Activated CD8-positive, alpha-beta T cell treated with anti-CD3 and anti-CD28 coated beads, Interleukin-2, amount 10 ng/mL, durations not matched to agents 7 days and 5 days (primary cell): ENCODE measurements at regions not wholly inside any gene's neighbourhood (a gene's known extent, or its start where the extent isn't known, plus 50 kb on each side); places are given as distances from the start of the nearest gene placed in this dataset.

Experiments
- ATAC-seq: fragments of 150-1000 bp; cut with Tn5 transposase; one replicate; pipeline ENCODE4 v1.10.0; 2021; ENCODE audit warnings: moderate library complexity
- CTCF ChIA-PET: fragments of 350-600 bp; sonication (Branson Sonifier 250); formaldehyde crosslinking; loops from one replicate; lab custom pipeline; 2021; ENCODE audit warnings: antibody characterized with exemption; lab: Charles Lee
- POLR2A ChIA-PET: fragments of 350-600 bp; sonication (Branson Sonifier 250); formaldehyde crosslinking; loops from one replicate; lab custom pipeline; 2021; ENCODE audit warnings: antibody characterized with exemption; lab: Charles Lee
- DNase-seq: peaks from one replicate; pipeline ENCODE4 v3.0.0-alpha.2; 2020
- H3K27ac Mint-ChIP-seq: one replicate; pipeline ENCODE4 v1.8.0; 2021; ENCODE audit warnings: mild to moderate bottlenecking, mixed read lengths
- H3K27me3 Mint-ChIP-seq: one replicate; pipeline ENCODE4 v1.8.0; 2021; ENCODE audit warnings: low read depth, mixed read lengths
- H3K36me3 Mint-ChIP-seq: one replicate; pipeline ENCODE4 v1.8.0; 2021; ENCODE audit warnings: low read depth, mixed read lengths
- H3K4me1 Mint-ChIP-seq: one replicate; pipeline ENCODE4 v1.8.0; 2021; ENCODE audit warnings: low read depth, mixed read lengths
- H3K4me3 Mint-ChIP-seq: one replicate; pipeline ENCODE4 v1.8.0; 2021; ENCODE audit warnings: mild to moderate bottlenecking, mixed read lengths
- H3K9me3 Mint-ChIP-seq: one replicate; pipeline ENCODE4 v1.8.0; 2022; ENCODE audit warnings: mixed read lengths; ENCODE audit not compliant: insufficient read depth

- Mint-ChIP-seq H3K4me3 (no peak overlapping the region), H3K4me1 (no peaks in the 10 kb centered on the region), H3K27me3 (no peaks in the 10 kb centered on the region), H3K27ac (no peak overlapping the region), H3K36me3 (no peaks in the 10 kb centered on the region), H3K9me3 (peaks cover 6% of the 10 kb centered on the region)
- DNase-seq (no peak), ATAC-seq (no peak)
- POLR2A ChIA-PET, result no interaction called here
- CTCF ChIA-PET, result interaction anchor here (0.6 kb wide), 1 partner anchor 1960 kb away, joined by 3 read pairs; no protein-coding TSS in a partner anchor
Observed at GRCh38 chr11:104573441-104573990, 324.7 kb downstream of the CASP12 start.

GRCh38 chr11:104572279-104572678 is 326.0 kb downstream of the CASP12 start:
- Mint-ChIP-seq H3K36me3 (no peaks in the 10 kb centered on the region), H3K4me3 (no peak overlapping the region), H3K4me1 (no peaks in the 10 kb centered on the region), H3K9me3 (peaks cover 6% of the 10 kb centered on the region), H3K27ac (no peak overlapping the region), H3K27me3 (no peaks in the 10 kb centered on the region)
- CTCF ChIA-PET, result no interaction called here
- POLR2A ChIA-PET, result no interaction called here
- no peak for ATAC-seq
- no peak for DNase-seq

GRCh38 chr11:104570078-104570701 is 328.1 kb downstream of the CASP12 start:
- Mint-ChIP-seq H3K27me3 (no peaks in the 10 kb centered on the region), H3K36me3 (no peaks in the 10 kb centered on the region), H3K4me1 (no peaks in the 10 kb centered on the region), H3K27ac (no peak overlapping the region), H3K4me3 (no peak overlapping the region), H3K9me3 (peaks cover 6% of the 10 kb centered on the region)
- ChIA-PET CTCF (no interaction called here), POLR2A (no interaction called here)
- ATAC-seq (no peak), DNase-seq (no peak)

GRCh38 chr11:104565583-104565961 is 332.7 kb downstream of the CASP12 start:
- no peaks in the 10 kb centered on the region for H3K4me1 Mint-ChIP-seq
- H3K9me3 Mint-ChIP-seq, result peaks cover 6% of the 10 kb centered on the region
- ATAC-seq (no peak), DNase-seq (no peak)
- H3K4me3 Mint-ChIP-seq, result no peak overlapping the region
- POLR2A ChIA-PET, result no interaction called here
- H3K36me3 Mint-ChIP-seq, result no peaks in the 10 kb centered on the region
- no peaks in the 10 kb centered on the region for H3K27me3 Mint-ChIP-seq
- no peak overlapping the region for H3K27ac Mint-ChIP-seq
- CTCF ChIA-PET, result no interaction called here

- Mint-ChIP-seq H3K9me3 (peaks cover 6% of the 10 kb centered on the region), H3K27me3 (peaks cover under 1% of the 10 kb centered on the region), H3K36me3 (no peaks in the 10 kb centered on the region), H3K27ac (no peak overlapping the region), H3K4me1 (no peaks in the 10 kb centered on the region), H3K4me3 (no peak overlapping the region)
- ChIA-PET POLR2A (no interaction called here), CTCF (no interaction called here)
- DNase-seq (no peak), ATAC-seq (no peak)
Observed at GRCh38 chr11:104564921-104565582, 333.2 kb downstream of the CASP12 start.

- DNase-seq (no peak), ATAC-seq (no peak)
- Mint-ChIP-seq H3K9me3 (no peaks in the 10 kb centered on the region), H3K36me3 (no peaks in the 10 kb centered on the region), H3K27ac (no peak overlapping the region), H3K4me3 (no peak overlapping the region), H3K4me1 (peaks cover 9% of the 10 kb centered on the region), H3K27me3 (peaks cover 21% of the 10 kb centered on the region)
- ChIA-PET CTCF (no interaction called here), POLR2A (no interaction called here)
Observed at GRCh38 chr11:104556606-104557301, 341.5 kb downstream of the CASP12 start.

GRCh38 chr11:104549019-104549418 is 349.2 kb downstream of the CASP12 start:
- CTCF ChIA-PET, result interaction anchor here (1.0 kb wide), 1 partner anchor 15 kb away, joined by 3 read pairs; no protein-coding TSS in a partner anchor
- POLR2A ChIA-PET, result no interaction called here
- H3K4me1 Mint-ChIP-seq, result no peaks in the 10 kb centered on the region
- H3K27me3 Mint-ChIP-seq, result peaks cover 3% of the 10 kb centered on the region
- H3K4me3 Mint-ChIP-seq, result no peak overlapping the region
- DNase-seq (no peak), ATAC-seq (no peak)
- no peaks in the 10 kb centered on the region for H3K9me3 Mint-ChIP-seq
- H3K27ac Mint-ChIP-seq, result no peak overlapping the region
- H3K36me3 Mint-ChIP-seq, result no peaks in the 10 kb centered on the region

GRCh38 chr11:104547996-104548661 is 350.1 kb downstream of the CASP12 start:
- no peak for DNase-seq
- ATAC-seq, result no peak
- H3K36me3 Mint-ChIP-seq, result no peaks in the 10 kb centered on the region
- no peak overlapping the region for H3K27ac Mint-ChIP-seq
- peaks cover 3% of the 10 kb centered on the region for H3K27me3 Mint-ChIP-seq
- ChIA-PET POLR2A (no interaction called here), CTCF (interaction anchor here (1.0 kb wide), 1 partner anchor 14 kb away, joined by 3 read pairs; no protein-coding TSS in a partner anchor)
- H3K9me3 Mint-ChIP-seq, result no peaks in the 10 kb centered on the region
- no peak overlapping the region for H3K4me3 Mint-ChIP-seq
- H3K4me1 Mint-ChIP-seq, result no peaks in the 10 kb centered on the region

- Mint-ChIP-seq H3K4me1 (no peaks in the 10 kb centered on the region), H3K27me3 (peaks cover under 1% of the 10 kb centered on the region), H3K36me3 (no peaks in the 10 kb centered on the region), H3K27ac (no peak overlapping the region), H3K9me3 (no peaks in the 10 kb centered on the region), H3K4me3 (no peak overlapping the region)
- CTCF ChIA-PET, result no interaction called here
- DNase-seq (no peak), ATAC-seq (no peak)
- POLR2A ChIA-PET, result no interaction called here
Observed at GRCh38 chr11:104546501-104546900, 351.8 kb downstream of the CASP12 start.

GRCh38 chr11:104541701-104542100 is 356.6 kb downstream of the CASP12 start:
- no peak overlapping the region for H3K27ac Mint-ChIP-seq
- peaks cover 3% of the 10 kb centered on the region for H3K27me3 Mint-ChIP-seq
- H3K4me3 Mint-ChIP-seq, result no peak overlapping the region
- H3K4me1 Mint-ChIP-seq, result no peaks in the 10 kb centered on the region
- ChIA-PET CTCF (no interaction called here), POLR2A (no interaction called here)
- H3K36me3 Mint-ChIP-seq, result no peaks in the 10 kb centered on the region
- ATAC-seq, result no peak
- H3K9me3 Mint-ChIP-seq, result no peaks in the 10 kb centered on the region
- DNase-seq, result no peak

- no peak for ATAC-seq
- no peak for DNase-seq
- H3K27me3 Mint-ChIP-seq, result peaks cover 3% of the 10 kb centered on the region
- no peak overlapping the region for H3K27ac Mint-ChIP-seq
- POLR2A ChIA-PET, result no interaction called here
- H3K36me3 Mint-ChIP-seq, result no peaks in the 10 kb centered on the region
- H3K9me3 Mint-ChIP-seq, result no peaks in the 10 kb centered on the region
- H3K4me3 Mint-ChIP-seq, result no peak overlapping the region
- CTCF ChIA-PET, result no interaction called here
- H3K4me1 Mint-ChIP-seq, result no peaks in the 10 kb centered on the region
Observed at GRCh38 chr11:104538313-104538712, 359.9 kb downstream of the CASP12 start.
